ENCODE measurements at regions not wholly inside any gene's neighbourhood (a gene's known extent, or its start where the extent isn't known, plus 50 kb on each side); places are given as distances from the start of the nearest gene placed in this dataset.

- no peak for TF ChIP-seq CTCF (IDR thresholded peaks at IDR 0.05)
- TF ChIP-seq POLR2AphosphoS5 (IDR thresholded peaks at IDR 0.05) = no peak
- TF ChIP-seq POLR2A (IDR thresholded peaks at IDR 0.05; ENCODE audit: low read depth) = no peak
These were observed 281.2 kb upstream of the SGK1 start for GRCh38 chr6:134599079-134599478.

All from esophagus muscularis mucosa (tissue), 3 donors.